HG03097 (cell line): ENCODE measurements at regions not wholly inside any gene's neighbourhood (a gene's known extent, or its start where the extent isn't known, plus 50 kb on each side); places are given as distances from the start of the nearest gene placed in this dataset.

Experiments used
- ATAC-seq: cut with Tn5 transposase; IDR thresholded peaks from one replicate; pipeline ENCODE4 v1.9.1; 2021; ENCODE audit not compliant: unreplicated experiment, low FRiP score

DNA sequence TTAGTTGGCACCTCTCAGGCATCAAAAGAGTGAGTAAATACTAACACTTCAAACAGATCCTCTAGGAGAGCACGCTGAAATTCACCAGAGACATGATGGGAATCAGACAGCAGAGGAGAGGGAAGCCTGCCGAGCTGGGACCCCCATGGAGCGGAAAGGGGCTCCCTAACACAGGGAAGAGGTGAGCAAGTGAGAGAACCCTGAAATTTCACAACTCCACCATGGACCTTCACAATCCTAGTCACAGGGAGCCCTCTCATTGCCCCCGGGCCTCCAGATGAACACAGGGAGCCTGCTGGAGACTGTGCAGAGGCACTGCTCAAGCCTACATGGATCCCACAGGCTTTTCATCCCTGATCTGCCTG lies 59.2 kb upstream of the ANTXRL start:
- ATAC-seq: no peak

DNA sequence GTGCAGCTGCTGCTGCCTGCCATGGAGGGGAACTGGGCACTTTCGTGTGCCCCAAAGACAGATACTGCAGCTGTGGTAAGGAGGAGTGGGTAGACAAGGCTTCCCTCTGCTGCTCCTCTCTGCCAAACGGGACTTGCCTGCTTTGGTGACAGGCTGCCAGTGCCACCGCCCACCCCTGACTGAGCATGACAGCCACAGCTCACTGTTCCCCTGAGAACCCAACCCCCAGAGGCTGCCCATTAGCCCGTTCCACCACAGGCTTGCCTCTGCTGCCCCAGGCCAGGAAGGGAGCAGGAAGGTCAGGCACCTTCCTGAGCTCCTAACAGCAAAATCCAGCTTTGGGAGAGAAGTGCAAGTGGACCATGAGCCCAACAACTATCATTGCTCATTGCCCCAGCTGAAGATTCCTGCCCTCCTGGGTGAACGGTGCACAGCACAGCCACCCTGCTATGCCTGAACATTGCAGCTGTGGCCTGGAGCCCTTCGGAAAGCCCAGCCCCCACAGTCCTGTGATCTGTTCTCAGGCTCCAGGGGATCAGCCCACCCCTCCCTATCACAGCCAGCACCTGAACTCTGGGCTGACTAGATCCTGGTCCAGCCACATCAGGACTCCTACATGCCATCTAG lies 58.7 kb upstream of the ANTXRL start:
- no peak for ATAC-seq

DNA sequence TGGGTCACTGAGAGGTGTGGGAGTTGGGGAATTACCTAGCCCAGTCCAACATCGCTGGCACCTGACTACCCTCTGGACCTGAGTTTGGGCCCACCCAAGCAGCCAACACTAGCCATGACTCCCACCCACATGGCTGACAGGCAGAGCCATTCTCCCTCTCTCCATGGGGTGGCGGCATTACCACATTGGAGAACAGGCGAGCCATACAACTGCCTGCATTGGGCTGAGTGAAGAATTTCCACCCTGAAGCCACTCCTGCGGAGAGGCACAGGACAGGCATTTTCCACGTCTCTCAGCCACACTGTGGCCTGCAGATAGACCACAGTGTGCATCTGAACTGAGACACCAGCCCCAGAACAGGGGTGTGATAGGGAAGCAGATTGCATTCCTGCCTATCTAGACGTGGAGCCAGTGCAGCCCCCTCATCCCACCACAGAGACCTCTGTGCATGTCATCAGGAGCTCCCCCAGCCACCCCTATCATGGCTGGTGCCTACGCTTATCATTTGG lies 58.2 kb upstream of the ANTXRL start:
- peak; percentile 75 for ATAC-seq

DNA sequence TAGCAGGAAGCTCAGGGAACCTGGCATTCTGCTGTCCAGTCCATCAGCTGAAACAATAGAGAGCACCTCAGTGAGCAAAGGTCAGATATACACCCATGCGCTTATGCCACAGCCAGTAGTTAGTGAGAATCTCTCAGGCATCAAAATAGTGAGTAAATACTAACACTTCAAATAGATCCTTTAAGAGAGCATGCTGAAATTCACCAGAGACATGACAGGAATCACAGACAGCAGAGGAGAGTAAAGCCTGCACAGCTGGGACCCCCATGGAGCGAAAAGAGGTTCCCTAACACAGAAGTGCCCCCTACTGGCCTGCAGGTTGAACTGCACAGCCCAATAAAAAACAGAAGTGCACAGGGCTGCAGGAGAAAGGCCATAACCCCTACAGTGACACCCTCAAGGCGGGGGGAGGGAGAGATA lies 57.6 kb upstream of the ANTXRL start:
- ATAC-seq: no peak

DNA sequence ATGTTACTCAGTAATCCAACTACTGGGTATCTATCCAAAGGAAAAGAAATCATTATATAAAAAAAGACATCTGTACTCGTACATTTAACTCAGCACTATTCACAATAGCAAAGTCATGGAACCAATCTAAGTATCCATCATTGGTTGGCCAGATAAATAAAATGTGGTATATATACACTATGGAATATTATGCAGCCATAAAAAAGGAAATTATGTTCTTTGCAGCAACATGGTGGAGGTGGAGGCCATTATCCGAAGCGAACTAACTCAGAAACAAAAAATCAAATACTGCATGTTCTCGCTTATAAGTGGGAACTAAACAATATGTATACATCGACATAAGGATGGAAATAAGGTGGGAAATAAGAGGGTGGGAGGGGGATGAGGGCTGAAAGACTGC lies 56.2 kb upstream of the ANTXRL start:
- no peak for ATAC-seq

DNA sequence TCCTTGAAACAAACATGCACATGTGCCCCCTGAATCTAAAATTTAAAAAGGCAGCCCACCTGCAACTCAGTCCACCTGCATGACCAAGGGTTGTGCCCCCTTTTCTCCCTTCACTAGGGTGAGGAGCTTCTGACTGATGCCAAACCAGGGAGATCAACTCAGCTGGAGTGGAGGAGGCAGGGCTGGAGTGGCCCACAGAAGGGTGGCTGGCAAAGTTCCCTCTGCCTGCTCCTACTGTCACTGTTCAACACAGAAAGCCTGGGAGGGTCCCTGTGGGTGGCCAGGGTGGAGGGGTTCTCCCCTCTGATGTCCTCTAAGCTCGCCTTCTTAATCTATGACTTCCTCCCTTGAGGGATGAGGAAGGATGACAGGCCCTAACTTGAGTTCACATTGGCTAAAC lies 55.7 kb upstream of the ANTXRL start:
- ATAC-seq: no peak

DNA sequence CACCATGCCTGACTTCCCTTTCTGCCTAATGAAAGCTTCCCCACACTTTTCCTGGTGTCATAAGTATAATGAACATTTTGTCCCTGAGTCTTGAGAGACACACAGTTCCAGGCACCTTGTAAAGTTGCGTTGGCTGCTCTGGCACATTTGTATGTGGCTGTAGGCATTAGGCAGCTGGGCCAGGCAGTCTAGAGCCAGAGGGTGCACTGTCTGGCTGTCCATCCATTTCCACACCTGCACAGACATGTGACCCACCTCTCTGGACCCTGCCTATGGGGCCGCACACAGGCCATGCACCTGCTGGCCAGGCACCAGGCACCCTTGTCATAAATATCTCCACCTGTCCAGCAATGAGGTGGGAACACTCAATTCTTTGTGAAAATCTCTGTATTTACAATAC lies 54.7 kb upstream of the ANTXRL start:
- ATAC-seq: no peak

DNA sequence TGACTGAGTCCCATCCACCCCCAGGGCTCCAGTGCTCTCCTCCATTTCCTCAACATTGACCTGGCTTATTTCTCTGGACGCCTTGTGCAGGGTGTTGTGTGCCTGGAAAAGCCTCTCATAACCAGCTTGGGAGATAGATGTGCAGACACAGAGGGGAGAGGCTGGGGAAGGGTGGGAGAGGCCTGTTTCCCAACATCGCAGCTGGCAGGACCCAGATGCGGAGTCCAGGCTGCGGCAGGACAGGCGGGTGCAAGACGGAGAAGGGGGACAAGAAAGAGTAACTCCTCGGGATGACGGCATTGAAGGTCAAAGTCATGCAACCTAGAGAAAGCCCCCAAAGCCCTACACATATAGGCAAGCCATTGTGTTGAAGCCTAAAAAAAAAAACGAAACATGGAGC lies 54.1 kb upstream of the ANTXRL start:
- ATAC-seq: no peak

DNA sequence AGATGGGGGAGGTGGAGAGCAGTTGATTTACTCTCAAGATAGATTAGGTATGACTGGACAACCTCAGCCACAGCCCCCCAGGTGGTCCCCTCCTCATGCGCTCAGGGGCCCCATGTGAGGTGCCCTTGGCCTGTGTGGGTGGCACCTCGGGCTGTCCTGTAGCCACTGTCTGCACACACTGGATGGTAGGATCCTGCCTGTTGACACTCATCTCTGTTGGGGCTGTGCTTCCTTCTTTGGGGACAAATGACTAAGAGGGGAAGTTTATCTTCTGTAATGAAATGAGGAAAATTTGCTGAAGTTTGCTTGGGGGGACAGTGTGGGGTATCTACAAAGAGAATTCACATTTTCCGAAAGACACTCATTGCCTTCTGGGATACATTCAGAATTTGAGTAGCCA lies 53.6 kb upstream of the ANTXRL start:
- no peak for ATAC-seq

DNA sequence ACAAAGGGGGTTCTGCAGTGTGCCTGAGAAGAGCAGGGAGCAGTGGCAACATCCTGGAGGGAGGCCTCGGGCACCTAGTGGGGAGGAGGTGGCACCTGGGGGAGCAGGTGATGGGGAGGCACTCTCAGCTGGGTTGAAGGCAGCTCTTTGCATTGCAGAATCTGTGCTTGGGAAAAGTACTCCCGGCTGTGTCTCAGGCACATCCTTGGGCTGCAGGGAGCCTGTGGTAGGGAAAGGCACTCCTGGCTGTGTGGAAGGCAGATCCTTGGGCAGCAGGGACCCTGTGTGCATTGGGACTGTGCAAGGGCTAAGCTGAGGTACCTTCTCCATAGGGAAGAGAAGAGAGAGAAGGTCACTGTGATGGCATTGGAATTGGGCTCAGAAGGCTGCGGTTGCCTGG lies 52.8 kb upstream of the ANTXRL start:
- no peak for ATAC-seq

DNA sequence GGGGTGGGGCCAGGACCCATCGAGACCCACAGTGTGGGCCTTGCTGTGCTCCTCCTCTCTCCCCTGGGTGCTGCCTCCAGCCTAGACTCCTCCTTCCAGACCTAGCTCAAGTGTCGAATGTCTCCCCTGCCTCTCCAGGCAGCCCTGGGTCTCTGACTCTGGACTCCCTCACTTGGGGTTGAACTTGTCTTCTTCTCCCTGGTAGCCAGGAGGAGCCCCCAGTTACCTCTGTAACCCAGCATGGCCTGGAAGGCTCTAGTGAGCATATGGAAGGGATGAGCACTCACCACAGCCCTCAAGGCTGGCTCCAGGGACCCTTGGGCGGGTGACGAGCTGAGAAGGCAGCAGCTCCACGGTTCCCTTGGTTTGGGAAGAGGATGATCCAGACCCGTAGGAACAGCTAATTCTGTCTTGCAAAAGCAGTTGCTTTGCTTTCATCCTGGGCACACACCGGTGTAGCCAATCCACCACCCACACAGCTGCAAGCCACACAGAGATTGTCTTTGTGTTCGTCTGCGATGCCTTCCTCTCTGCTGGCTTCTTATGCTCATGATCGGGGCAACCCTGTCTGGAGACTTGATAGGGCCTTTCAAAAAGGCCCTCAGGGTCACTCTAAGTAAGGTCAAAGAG lies 52.3 kb upstream of the ANTXRL start:
- ATAC-seq: no peak

DNA sequence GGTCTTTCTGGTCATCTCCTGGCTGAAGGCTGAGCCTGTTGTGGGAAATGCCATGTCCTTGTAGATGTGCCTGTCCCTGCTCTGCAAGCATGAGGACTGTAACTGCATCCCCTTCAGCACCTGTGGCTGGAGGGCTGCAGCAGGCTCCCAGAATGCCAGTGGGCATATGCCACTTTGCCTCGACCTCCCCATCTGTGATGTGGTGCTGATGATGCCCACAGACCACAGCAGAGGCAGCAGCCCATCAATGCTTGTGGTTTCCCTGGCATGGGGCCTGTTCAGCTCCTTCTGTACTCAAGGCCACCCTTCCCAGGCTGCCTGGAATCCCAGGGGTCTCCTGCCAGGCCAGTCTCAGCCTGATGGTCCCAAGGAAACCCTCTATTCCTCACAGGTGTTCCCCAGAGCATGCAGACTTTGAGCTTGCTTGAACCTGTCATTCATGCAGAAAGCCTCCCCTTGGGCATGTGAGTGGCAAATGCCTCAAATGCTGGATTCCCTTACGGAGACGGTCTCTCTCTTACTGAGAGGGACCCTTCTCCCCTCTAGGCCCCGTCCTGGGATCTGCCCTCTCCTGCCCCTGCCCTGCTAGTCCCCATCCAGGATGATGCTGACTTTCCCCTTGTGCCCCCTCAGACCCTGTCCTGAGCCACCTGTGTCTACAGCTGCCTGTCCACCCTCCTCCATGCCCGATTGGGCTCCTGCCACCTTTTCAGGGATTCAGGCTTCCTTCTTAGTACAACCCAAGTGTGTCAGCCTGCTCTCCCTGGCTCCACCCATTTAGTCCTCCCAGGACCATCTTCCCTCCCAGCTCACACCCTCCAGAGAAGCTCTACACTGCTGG lies 50.9 kb upstream of the ANTXRL start:
- ATAC-seq: no peak

DNA sequence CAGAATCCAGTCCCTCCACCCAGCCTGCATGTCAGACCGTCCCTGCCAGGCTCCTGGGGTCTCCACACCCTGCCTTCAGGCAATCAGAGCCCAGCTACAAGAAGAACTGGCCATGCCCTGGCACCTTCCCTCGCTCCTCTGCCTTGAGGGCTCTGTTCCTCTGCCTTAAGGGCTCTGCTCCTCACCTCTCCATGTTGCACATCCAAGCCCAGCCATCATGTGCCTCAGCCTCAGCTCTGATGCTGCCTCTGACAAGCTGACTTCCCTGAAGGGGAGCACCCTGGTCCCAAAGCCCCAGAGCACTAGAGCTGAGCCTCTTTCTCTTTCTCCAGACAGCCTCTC lies 50.3 kb upstream of the ANTXRL start:
- ATAC-seq: no peak

DNA sequence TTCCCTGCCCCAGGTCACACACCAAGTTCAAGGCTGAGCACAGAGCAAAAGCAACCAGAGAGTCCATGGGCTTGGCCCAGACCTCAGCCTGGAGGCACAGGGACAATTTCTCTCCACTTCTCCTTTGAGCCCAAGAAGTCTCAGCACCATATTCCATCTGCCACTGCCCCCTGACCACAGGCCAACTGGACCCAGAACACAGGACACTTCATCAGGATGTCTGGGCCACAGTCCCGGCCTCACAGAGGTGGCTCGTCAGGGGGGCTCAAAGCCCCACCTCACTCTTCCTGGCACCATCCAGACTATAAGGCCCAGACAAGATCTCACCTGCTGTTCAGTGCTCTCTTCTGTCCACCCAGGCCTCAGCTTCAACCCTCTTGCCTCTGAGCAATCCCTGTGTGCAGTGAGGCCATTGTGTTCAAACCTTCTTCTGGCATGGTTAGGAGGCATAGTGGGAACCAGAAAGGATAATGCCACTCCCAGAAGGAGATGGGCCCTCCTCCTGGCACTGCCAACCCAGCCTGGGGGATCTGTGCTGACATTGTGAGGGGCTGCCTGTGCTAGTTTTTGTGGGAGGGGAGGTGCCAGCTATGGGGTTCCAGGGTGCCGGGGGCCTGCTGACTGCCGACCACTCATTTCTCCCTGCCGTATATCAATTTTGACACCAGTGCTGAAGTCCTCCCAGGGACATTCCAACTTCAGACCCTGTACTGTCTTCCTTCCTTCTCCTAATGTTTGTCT lies 49.7 kb upstream of the ANTXRL start:
- no peak for ATAC-seq
